PC-9 (cell line): ENCODE measurements at regions not wholly inside any gene's neighbourhood (a gene's known extent, or its start where the extent isn't known, plus 50 kb on each side); places are given as distances from the start of the nearest gene placed in this dataset.

Experiments used
- EZH2 ChIP-seq: fragments of 200-600 bp; sonication (generic); IDR thresholded peaks from 2 replicates; pipeline ENCODE4 v1.8.0; 2017; ENCODE audit warnings: antibody characterized with exemption, low read depth
- TF ChIP-seq, protein P1 (sequence below): fragments of 200-600 bp; sonication (generic); conservative IDR thresholded peaks from 2 replicates; pipeline ENCODE4 v1.6.1; 2017; ENCODE audit warnings: mixed run types, antibody characterized with exemption, mild to moderate bottlenecking, moderate library complexity

DNA sequence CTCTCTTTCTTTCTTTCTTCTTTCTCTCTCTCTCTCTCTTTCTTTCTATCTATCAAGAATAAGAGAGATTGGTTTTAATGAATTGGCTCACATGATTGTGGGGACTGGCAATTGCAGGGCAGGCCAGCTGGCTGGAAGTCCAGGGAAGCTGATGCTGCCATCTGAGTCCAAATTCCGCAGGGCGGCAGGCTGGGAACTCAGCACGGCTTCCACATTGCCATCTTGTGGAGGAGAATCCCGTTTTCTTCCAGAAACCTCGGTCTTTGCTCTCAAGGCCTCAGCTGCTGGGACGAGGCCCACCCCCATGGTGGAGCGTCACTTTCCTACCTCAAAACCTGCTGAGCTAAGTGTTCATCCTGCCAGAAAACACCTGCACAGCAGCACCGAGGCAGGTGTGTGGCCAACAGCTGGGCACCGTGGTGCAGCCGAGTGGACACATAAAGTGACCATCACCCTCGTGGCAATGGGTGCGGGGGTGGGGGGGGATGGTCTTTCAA, 58.8 kb upstream of the SLCO4A1 start:
- TF ChIP-seq, protein P1, sequence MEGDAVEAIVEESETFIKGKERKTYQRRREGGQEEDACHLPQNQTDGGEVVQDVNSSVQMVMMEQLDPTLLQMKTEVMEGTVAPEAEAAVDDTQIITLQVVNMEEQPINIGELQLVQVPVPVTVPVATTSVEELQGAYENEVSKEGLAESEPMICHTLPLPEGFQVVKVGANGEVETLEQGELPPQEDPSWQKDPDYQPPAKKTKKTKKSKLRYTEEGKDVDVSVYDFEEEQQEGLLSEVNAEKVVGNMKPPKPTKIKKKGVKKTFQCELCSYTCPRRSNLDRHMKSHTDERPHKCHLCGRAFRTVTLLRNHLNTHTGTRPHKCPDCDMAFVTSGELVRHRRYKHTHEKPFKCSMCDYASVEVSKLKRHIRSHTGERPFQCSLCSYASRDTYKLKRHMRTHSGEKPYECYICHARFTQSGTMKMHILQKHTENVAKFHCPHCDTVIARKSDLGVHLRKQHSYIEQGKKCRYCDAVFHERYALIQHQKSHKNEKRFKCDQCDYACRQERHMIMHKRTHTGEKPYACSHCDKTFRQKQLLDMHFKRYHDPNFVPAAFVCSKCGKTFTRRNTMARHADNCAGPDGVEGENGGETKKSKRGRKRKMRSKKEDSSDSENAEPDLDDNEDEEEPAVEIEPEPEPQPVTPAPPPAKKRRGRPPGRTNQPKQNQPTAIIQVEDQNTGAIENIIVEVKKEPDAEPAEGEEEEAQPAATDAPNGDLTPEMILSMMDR = no peak
- TF ChIP-seq EZH2 = no peak
